ENCODE measurements at regions not wholly inside any gene's neighbourhood (a gene's known extent, or its start where the extent isn't known, plus 50 kb on each side); places are given as distances from the start of the nearest gene placed in this dataset.

- TF ChIP-seq GATA3 (IDR thresholded peaks at IDR 0.05; ENCODE audit: low read depth, low read length) (no peak), GATA2 (IDR thresholded peaks at IDR 0.05; ENCODE audit: low read depth, low read length) (no peak)
Observed at GRCh38 chr3:94647131-94647530, 584.3 kb downstream of the NSUN3 start.
